ENCODE measurements at regions not wholly inside any gene's neighbourhood (a gene's known extent, or its start where the extent isn't known, plus 50 kb on each side); places are given as distances from the start of the nearest gene placed in this dataset.

DNA sequence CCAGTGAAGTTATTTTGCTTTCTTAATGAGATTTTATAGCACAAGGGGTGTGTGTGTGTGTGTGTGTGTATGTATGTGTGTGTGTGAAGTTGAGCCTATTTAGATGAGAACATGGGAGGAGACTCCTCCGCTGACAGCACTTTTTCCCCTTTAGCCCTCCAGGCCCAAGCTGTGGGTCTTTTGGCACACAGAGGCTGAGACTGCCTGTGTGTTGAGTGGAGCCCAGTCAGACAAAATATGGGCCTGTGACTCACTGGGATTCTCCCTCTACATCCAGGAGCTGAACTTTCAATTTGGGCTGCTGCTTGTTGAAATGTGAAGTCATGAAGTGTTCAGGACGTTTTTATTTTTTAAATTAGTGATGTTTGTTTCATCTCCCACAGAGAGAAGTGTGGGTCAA, 108.0 kb downstream of the MFSD1 start:
- no peak overlapping the region for H3K4me3 ChIP-seq (IDR thresholded peaks at IDR 0.05; ENCODE audit: insufficient read depth, low read depth, low read length)
- H3K4me2 ChIP-seq: no peak overlapping the region
- H4K20me1 ChIP-seq (ENCODE audit: insufficient read depth): no peaks in the 10 kb centered on the region
- H3K27me3 ChIP-seq (ENCODE audit: insufficient read depth, low read depth): no peaks in the 10 kb centered on the region
- no peak overlapping the region for H2AFZ ChIP-seq (ENCODE audit: low read depth)
- no peaks in the 10 kb centered on the region for H3K4me1 ChIP-seq (ENCODE audit: low read depth, poor library complexity, severe bottlenecking)
- H3K9ac ChIP-seq: no peak overlapping the region
- no peaks in the 10 kb centered on the region for H3K79me2 ChIP-seq (ENCODE audit: insufficient read depth, low read depth)
- no peak overlapping the region for H3K27ac ChIP-seq
- H3K36me3 ChIP-seq (ENCODE audit: insufficient read depth): no peaks in the 10 kb centered on the region
- TF ChIP-seq, protein P1, sequence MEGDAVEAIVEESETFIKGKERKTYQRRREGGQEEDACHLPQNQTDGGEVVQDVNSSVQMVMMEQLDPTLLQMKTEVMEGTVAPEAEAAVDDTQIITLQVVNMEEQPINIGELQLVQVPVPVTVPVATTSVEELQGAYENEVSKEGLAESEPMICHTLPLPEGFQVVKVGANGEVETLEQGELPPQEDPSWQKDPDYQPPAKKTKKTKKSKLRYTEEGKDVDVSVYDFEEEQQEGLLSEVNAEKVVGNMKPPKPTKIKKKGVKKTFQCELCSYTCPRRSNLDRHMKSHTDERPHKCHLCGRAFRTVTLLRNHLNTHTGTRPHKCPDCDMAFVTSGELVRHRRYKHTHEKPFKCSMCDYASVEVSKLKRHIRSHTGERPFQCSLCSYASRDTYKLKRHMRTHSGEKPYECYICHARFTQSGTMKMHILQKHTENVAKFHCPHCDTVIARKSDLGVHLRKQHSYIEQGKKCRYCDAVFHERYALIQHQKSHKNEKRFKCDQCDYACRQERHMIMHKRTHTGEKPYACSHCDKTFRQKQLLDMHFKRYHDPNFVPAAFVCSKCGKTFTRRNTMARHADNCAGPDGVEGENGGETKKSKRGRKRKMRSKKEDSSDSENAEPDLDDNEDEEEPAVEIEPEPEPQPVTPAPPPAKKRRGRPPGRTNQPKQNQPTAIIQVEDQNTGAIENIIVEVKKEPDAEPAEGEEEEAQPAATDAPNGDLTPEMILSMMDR (conservative IDR thresholded peaks at IDR 0.05; ENCODE audit: low read depth, low read length): no peak

DNA sequence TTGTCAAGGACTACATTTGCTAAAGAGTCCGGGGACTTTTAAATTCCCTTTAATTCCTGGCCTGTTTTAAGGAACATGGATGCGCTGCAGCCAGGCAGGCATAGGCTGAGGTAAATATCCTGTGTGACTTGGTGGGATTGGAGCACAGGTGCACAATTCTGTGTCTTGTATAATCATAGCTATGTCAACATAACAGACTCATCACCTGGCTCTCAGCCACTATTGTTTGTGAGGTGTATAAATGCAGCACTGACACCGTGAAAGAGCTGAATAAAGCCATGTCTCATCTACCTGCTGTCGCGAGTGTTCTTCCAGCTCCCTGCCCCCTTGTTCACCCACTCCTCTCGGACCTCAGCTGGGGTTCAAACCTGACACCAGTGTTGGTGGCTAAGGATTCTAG, 109.7 kb downstream of the MFSD1 start:
- Histone ChIP-seq H3K4me1 (ENCODE audit: low read depth, poor library complexity, severe bottlenecking) (no peaks in the 10 kb centered on the region), H2AFZ (ENCODE audit: low read depth) (no peak overlapping the region)

DNA sequence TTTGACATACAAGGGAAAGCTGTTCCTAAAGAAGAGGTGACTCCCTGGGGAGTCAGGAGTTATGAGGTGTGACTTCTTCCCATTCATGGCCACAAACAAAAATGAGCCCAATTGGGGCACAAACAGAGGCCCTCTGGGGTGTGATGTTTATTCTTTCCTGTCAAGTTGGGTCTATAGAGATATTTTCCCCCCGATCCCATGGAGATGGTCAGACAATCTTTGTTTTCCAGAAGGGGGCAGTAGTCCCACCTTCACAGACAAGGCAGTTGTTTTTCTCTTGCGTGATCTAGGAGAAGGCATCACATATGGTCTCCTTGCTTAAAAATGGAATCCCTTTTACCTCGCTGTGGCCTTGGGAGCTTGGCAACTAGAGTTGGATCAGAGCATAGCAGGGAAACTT, 110.3 kb downstream of the MFSD1 start:
- TF ChIP-seq, protein P1 (conservative IDR thresholded peaks at IDR 0.05; ENCODE audit: low read depth, low read length): no peak
- H3K4me3 ChIP-seq (IDR thresholded peaks at IDR 0.05; ENCODE audit: insufficient read depth, low read depth, low read length): no peak overlapping the region

More for the DNA sequence above, 109.7 kb downstream of the MFSD1 start:
- no peaks in the 10 kb centered on the region for H3K36me3 ChIP-seq (ENCODE audit: insufficient read depth)
- no peak overlapping the region for H3K4me3 ChIP-seq (IDR thresholded peaks at IDR 0.05; ENCODE audit: insufficient read depth, low read depth, low read length)
- no peaks in the 10 kb centered on the region for H3K79me2 ChIP-seq (ENCODE audit: insufficient read depth, low read depth)
- TF ChIP-seq, protein P1 (conservative IDR thresholded peaks at IDR 0.05; ENCODE audit: low read depth, low read length): no peak
- no peak overlapping the region for H3K4me2 ChIP-seq
- no peaks in the 10 kb centered on the region for H3K27me3 ChIP-seq (ENCODE audit: insufficient read depth, low read depth)
- H3K9ac ChIP-seq: no peak overlapping the region
- H3K27ac ChIP-seq: no peak overlapping the region
- H4K20me1 ChIP-seq (ENCODE audit: insufficient read depth): no peaks in the 10 kb centered on the region

DNA sequence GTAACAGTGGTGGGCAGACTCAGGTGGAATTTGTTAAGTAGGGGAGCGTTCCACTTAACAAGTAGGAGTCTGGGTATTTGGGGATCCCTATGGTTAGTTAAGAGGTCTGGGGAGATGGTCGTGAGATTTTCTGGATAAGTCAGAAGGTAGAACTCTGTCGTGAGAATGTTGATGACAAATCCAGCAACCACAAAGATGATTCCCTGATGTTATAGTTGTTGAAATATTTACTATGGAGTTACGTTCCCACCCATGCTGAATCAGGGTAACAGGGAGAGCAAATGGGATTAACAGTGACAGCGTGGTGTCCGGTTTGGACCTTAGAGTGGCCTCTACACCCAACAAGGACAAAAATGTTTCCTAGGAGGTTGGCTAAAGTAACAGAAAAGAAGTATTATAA, 110.8 kb downstream of the MFSD1 start:
- no peak overlapping the region for H3K4me2 ChIP-seq
- H3K36me3 ChIP-seq (ENCODE audit: insufficient read depth): no peaks in the 10 kb centered on the region
- H4K20me1 ChIP-seq (ENCODE audit: insufficient read depth): no peaks in the 10 kb centered on the region
- no peak overlapping the region for H3K4me3 ChIP-seq (IDR thresholded peaks at IDR 0.05; ENCODE audit: insufficient read depth, low read depth, low read length)
- H3K27ac ChIP-seq: no peak overlapping the region
- no peaks in the 10 kb centered on the region for H3K79me2 ChIP-seq (ENCODE audit: insufficient read depth, low read depth)
- no peak overlapping the region for H2AFZ ChIP-seq (ENCODE audit: low read depth)
- no peaks in the 10 kb centered on the region for H3K4me1 ChIP-seq (ENCODE audit: low read depth, poor library complexity, severe bottlenecking)
- no peak overlapping the region for H3K9ac ChIP-seq
- H3K27me3 ChIP-seq (ENCODE audit: insufficient read depth, low read depth): no peaks in the 10 kb centered on the region
- TF ChIP-seq, protein P1 (conservative IDR thresholded peaks at IDR 0.05; ENCODE audit: low read depth, low read length): no peak

More for the DNA sequence above, 110.3 kb downstream of the MFSD1 start:
- no peaks in the 10 kb centered on the region for H3K4me1 ChIP-seq (ENCODE audit: low read depth, poor library complexity, severe bottlenecking)
- no peak overlapping the region for H3K9ac ChIP-seq
- H3K27ac ChIP-seq: no peak overlapping the region
- no peaks in the 10 kb centered on the region for H3K27me3 ChIP-seq (ENCODE audit: insufficient read depth, low read depth)
- no peak overlapping the region for H3K4me2 ChIP-seq
- H2AFZ ChIP-seq (ENCODE audit: low read depth): no peak overlapping the region
- no peaks in the 10 kb centered on the region for H4K20me1 ChIP-seq (ENCODE audit: insufficient read depth)
- no peaks in the 10 kb centered on the region for H3K79me2 ChIP-seq (ENCODE audit: insufficient read depth, low read depth)
- H3K36me3 ChIP-seq (ENCODE audit: insufficient read depth): no peaks in the 10 kb centered on the region

Measured in KMS-11 (cell line).